Activated CD8-positive, alpha-beta memory T cell treated with anti-CD3 and anti-CD28 coated beads, Interleukin-2, amount 10 ng/mL, durations not matched to agents 7 days and 5 days (primary cell): ENCODE measurements at regions not wholly inside any gene's neighbourhood (a gene's known extent, or its start where the extent isn't known, plus 50 kb on each side); places are given as distances from the start of the nearest gene placed in this dataset.

Experiments used
- ATAC-seq: fragments of 150-1000 bp; cut with Tn5 transposase; one replicate; pipeline ENCODE4 v1.10.0; 2021; ENCODE audit warnings: moderate library complexity
- CTCF ChIA-PET: fragments of 350-600 bp; sonication (Branson Sonifier 250); formaldehyde crosslinking; loops from one replicate; lab custom pipeline; 2021; ENCODE audit warnings: antibody characterized with exemption; lab: Charles Lee
- DNase-seq: peaks from one replicate; pipeline ENCODE4 v3.0.0-alpha.2; 2020
- H3K27ac Mint-ChIP-seq: one replicate; pipeline ENCODE4 v1.8.0; 2021; ENCODE audit warnings: mild to moderate bottlenecking, mixed read lengths
- H3K27me3 Mint-ChIP-seq: one replicate; pipeline ENCODE4 v1.8.0; 2021; ENCODE audit warnings: mixed read lengths
- H3K36me3 Mint-ChIP-seq: one replicate; pipeline ENCODE4 v1.8.0; 2021; ENCODE audit warnings: mild to moderate bottlenecking, mixed read lengths
- H3K4me1 Mint-ChIP-seq: one replicate; pipeline ENCODE4 v1.8.0; 2021; ENCODE audit warnings: mixed read lengths
- H3K4me3 Mint-ChIP-seq: one replicate; pipeline ENCODE4 v1.8.0; 2021; ENCODE audit warnings: mild to moderate bottlenecking, moderate library complexity, mixed read lengths
- H3K9me3 Mint-ChIP-seq: one replicate; pipeline ENCODE4 v1.8.0; 2022; ENCODE audit warnings: low read depth, mixed read lengths

DNA sequence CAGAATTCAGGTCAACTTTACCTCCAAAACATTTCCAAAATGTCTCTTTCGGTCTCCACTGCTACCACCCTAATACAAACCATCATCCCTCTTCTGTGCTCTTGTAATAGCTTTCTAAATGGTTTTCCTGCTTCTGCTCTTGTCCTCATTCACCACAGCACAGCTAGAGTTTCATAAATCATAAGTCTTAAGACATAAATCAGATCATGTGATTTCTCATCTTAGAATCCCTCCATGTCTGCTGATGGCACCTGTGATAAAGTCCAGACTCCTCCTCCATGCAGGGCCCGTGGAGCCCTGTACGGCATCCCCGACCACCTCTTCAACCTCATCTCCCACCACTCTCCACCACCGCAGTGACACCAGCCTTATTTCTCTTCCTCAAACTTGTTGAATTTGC, 212.3 kb upstream of the MKLN1 start:
- Mint-ChIP-seq H3K36me3 (peaks cover 24% of the 10 kb centered on the region), H3K4me1 (peaks cover 23% of the 10 kb centered on the region), H3K27me3 (peaks cover 7% of the 10 kb centered on the region), H3K27ac (no peak overlapping the region), H3K4me3 (no peak overlapping the region), H3K9me3 (peaks cover 11% of the 10 kb centered on the region)
- ATAC-seq, result no peak
- CTCF ChIA-PET, result no interaction called here
- no peak for DNase-seq

DNA sequence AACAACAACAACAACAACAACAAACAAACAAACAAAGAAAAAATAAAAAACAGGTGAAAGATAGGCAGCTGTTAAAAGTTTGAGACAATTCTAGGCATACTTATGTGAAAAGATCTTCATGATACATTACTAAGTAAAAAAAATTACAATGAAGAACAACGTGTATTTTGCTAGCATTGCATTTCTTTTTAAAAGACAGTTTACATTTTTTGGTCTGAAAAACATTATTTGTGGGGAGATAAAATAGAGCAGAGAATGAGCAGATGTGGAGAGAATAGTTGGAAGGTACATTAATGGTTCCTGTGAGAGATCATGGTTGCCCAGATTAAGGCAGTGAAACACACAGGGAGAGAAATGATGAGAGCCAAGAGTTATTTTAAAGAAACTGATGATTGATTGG, 210.2 kb upstream of the MKLN1 start:
- Mint-ChIP-seq H3K4me3 (no peak overlapping the region), H3K4me1 (peaks cover 8% of the 10 kb centered on the region), H3K36me3 (peaks cover 32% of the 10 kb centered on the region), H3K27ac (no peak overlapping the region), H3K27me3 (peaks cover 7% of the 10 kb centered on the region), H3K9me3 (peaks cover 18% of the 10 kb centered on the region)
- ATAC-seq, result no peak
- DNase-seq, result no peak
- CTCF ChIA-PET, result interaction anchor here (1.4 kb wide), 1 partner anchor 8 kb away, joined by 3 read pairs; no protein-coding TSS in a partner anchor

DNA sequence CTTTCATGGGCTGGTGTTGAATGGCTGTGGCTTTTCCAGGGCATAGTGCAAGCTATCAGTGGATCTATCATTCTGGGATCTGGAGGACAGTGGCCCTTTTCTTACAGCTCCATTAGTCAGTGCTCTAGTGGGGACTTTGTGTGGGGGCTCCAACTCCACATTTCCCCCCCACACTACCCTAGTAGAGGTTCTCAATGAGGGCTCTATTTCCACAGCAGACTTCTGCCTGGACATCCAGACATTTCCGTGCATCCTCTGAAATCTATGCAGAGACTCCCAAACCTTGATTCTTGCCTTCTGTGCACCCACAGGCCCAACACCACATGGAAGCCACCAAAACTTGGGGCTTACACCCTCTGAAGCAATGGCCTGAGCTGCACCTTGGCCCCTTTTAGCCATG, 208.3 kb upstream of the MKLN1 start:
- Mint-ChIP-seq H3K9me3 (peaks cover 18% of the 10 kb centered on the region), H3K36me3 (peaks cover 26% of the 10 kb centered on the region), H3K27ac (no peak overlapping the region), H3K27me3 (peaks cover under 1% of the 10 kb centered on the region), H3K4me1 (peaks cover 5% of the 10 kb centered on the region), H3K4me3 (no peak overlapping the region)
- CTCF ChIA-PET, result interaction anchor here (0.7 kb wide), 1 partner anchor 166 kb away, joined by 3 read pairs; no protein-coding TSS in a partner anchor
- DNase-seq (no peak), ATAC-seq (no peak)

DNA sequence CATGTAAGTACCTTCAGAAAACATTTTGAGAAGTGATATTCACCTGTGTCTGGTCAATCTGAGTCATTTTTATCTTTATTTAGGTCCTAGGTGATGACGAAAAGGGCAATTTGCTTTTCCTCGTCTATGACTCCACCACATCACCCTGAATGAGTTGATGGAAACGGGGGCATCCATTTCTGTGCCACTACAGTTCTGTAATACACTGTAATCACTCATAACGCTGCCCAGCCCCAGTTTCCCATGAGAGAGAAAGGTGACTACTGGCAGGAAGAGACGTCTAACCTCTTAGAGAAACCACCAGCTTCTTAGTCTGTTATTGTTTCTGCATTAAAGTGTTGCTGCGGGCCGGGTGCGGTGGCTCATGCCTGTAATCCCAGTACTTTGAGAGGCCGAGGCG, 205.3 kb upstream of the MKLN1 start:
- H3K27ac Mint-ChIP-seq, result no peak overlapping the region
- H3K9me3 Mint-ChIP-seq, result peaks cover 18% of the 10 kb centered on the region
- DNase-seq, result no peak
- CTCF ChIA-PET, result interaction anchor here (1.0 kb wide), 2 partner anchors 9 to 12 kb away, joined by 3 to 4 read pairs; no protein-coding TSS in a partner anchor
- H3K4me3 Mint-ChIP-seq, result no peak overlapping the region
- H3K36me3 Mint-ChIP-seq, result peaks cover 24% of the 10 kb centered on the region
- peaks cover 2% of the 10 kb centered on the region for H3K27me3 Mint-ChIP-seq
- peak; percentile 39 for ATAC-seq
- H3K4me1 Mint-ChIP-seq, result peaks cover 5% of the 10 kb centered on the region

DNA sequence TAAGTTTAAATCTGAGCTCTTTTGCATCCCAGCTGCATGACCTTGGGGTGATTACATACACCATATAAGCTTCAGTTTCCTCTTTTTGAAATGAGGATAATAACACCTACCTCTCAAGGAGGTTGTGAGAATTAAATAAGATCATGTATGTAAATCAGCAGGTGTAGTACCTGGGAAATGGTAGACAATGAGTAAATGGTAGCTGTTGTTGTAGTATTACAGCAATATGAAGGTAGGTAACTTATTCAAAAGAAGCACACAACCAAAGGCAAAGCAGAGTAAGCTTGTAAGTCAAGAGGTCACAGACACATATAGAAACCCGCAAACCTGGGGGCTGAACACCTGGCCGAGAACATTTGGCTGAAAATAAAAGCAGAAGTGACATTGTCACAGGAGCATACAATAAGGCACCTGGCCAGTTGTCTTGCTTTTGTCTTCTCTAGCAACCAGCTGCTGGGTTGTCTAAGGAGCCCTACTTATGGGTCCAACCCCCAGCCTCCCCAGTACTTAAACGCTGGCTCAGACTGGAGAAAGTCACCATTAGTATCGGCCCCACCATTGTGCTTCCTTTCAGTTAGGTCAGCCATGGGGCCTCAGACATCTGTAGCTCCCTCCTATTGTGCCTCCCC, 203.6 kb upstream of the MKLN1 start:
- CTCF ChIA-PET, result interaction anchor here (0.6 to 0.9 kb wide), 2 partner anchors 15 to 36 kb away, joined by 3 read pairs; no protein-coding TSS in a partner anchor
- peaks cover 10% of the 10 kb centered on the region for H3K36me3 Mint-ChIP-seq
- no peak for DNase-seq
- H3K4me3 Mint-ChIP-seq, result no peak overlapping the region
- peaks cover 7% of the 10 kb centered on the region for H3K9me3 Mint-ChIP-seq
- peaks cover 2% of the 10 kb centered on the region for H3K27me3 Mint-ChIP-seq
- no peak for ATAC-seq
- peaks cover 5% of the 10 kb centered on the region for H3K4me1 Mint-ChIP-seq
- H3K27ac Mint-ChIP-seq, result no peak overlapping the region

DNA sequence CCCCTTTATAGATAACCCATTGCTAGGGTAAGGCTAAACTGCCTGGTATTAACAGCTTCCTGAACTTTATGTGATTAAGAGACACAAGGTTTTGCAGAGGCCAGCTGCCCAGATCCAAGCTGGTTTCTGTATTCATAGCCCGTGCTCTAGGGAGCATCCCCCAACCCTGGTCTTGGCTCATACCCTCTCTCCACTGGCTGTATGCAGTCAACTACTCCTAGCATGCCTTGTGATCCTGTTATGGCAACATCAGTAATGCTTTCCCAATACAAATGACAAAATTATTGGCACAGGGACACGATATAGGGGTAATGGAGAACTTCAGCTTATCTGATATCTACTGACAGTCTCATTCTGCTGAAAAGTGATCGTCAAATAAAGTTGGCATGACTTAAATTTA, 202.8 kb upstream of the MKLN1 start:
- CTCF ChIA-PET, result interaction anchor here (1.1 kb wide), 1 partner anchor 55 kb away, joined by 3 read pairs; no protein-coding TSS in a partner anchor
- H3K4me1 Mint-ChIP-seq, result peaks cover 5% of the 10 kb centered on the region
- peaks cover 7% of the 10 kb centered on the region for H3K36me3 Mint-ChIP-seq
- ATAC-seq, result no peak
- H3K4me3 Mint-ChIP-seq, result no peak overlapping the region
- H3K27ac Mint-ChIP-seq, result no peak overlapping the region
- no peak for DNase-seq
- peaks cover 2% of the 10 kb centered on the region for H3K27me3 Mint-ChIP-seq
- peaks cover 7% of the 10 kb centered on the region for H3K9me3 Mint-ChIP-seq

DNA sequence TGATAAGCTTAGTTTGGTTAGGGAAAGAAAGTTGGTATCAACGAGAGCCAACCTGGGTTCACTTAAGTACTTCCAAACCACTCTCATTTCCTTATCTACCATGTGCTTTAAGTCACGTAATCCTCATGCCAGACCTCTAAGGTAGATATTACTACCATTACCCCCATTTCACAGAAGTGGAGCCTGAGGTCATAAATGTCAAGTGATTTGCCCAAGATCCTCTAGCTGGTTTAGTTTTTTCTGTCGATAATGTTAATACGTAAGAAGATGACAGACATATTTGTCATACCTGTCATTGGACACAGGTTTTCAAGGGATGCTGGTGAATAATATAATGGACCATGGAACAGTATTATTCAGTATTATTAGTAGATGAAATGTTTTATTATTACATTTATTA, 197.4 kb upstream of the MKLN1 start:
- H3K27me3 Mint-ChIP-seq, result no peaks in the 10 kb centered on the region
- H3K36me3 Mint-ChIP-seq, result no peaks in the 10 kb centered on the region
- CTCF ChIA-PET, result no interaction called here
- no peaks in the 10 kb centered on the region for H3K9me3 Mint-ChIP-seq
- H3K4me3 Mint-ChIP-seq, result no peak overlapping the region
- ATAC-seq (no peak), DNase-seq (no peak)
- H3K4me1 Mint-ChIP-seq, result no peaks in the 10 kb centered on the region
- H3K27ac Mint-ChIP-seq, result no peak overlapping the region

DNA sequence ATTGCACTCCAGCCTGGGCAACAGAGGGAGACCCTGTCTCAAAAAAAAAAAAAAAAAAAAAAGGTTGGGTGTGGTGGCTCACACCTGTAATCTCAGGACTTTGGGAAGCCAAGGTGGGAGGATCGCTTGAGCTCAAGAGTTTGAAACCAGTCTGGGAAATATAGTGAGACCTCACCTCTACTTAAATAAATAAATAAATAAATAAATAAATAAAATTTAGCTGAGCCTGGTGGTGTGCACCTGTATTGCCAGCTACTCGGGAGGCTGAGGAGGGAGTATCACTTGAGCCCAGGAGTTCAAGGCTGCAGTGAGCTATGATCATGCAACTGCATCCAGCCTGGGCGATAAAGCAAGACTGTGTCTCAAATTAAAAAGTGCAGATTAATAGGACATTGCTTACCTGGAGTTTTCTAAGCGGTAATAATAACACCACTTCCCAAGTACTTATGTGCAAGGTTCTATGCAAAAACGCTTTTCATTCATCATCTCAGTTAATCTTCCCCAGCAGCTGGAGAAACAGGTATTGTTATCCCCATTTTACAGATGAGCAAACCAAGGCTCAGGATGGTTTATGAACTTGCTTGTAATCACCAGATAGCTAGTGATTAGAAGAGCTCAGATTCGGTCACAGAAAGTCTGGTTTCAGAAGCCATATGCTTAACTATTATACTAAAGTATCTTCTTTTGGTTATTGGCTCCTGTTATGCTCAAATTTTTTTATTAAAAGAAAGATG, 196.5 kb upstream of the MKLN1 start:
- H3K9me3 Mint-ChIP-seq, result no peaks in the 10 kb centered on the region
- DNase-seq (no peak), ATAC-seq (no peak)
- H3K27me3 Mint-ChIP-seq, result no peaks in the 10 kb centered on the region
- no peak overlapping the region for H3K4me3 Mint-ChIP-seq
- no peak overlapping the region for H3K27ac Mint-ChIP-seq
- no peaks in the 10 kb centered on the region for H3K36me3 Mint-ChIP-seq
- no peaks in the 10 kb centered on the region for H3K4me1 Mint-ChIP-seq
- CTCF ChIA-PET, result interaction anchor here (0.6 kb wide), 1 partner anchor 79 kb away, joined by 3 read pairs; no protein-coding TSS in a partner anchor

DNA sequence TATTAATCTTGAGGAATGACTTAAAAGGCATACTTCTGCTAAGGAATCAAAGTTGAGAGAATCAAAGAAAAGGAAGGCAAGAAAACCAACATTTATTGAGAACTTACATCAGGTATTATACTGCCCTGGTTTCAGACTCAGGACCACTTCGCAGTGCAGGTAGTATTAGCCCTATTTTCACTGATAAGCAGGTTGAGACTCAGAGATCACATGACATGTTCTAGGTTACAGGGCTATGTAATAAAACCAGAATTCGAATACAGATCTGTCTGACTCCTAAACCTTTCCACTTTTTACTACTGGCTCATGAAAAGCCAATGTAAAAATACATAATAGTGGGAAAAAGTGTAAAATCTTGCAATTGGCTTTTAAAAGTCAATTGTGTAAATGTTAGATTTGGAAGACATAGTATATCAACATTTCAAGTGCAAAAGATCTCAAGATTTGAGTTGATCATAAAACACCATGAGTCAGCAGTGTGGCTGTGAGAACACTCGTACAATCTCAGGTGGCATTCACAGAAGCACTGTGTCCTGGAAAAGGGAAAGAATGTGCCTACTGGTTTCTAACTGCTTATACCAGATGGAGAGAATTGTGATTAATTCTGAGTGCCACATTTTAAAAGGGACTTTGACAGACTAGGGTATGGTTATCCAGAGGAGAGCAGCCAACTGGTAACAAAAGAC, 195.8 kb upstream of the MKLN1 start:
- DNase-seq (no peak), ATAC-seq (no peak)
- Mint-ChIP-seq H3K27me3 (no peaks in the 10 kb centered on the region), H3K4me3 (no peak overlapping the region), H3K4me1 (peaks cover 6% of the 10 kb centered on the region), H3K36me3 (no peaks in the 10 kb centered on the region), H3K27ac (no peak overlapping the region), H3K9me3 (no peaks in the 10 kb centered on the region)
- CTCF ChIA-PET, result no interaction called here

DNA sequence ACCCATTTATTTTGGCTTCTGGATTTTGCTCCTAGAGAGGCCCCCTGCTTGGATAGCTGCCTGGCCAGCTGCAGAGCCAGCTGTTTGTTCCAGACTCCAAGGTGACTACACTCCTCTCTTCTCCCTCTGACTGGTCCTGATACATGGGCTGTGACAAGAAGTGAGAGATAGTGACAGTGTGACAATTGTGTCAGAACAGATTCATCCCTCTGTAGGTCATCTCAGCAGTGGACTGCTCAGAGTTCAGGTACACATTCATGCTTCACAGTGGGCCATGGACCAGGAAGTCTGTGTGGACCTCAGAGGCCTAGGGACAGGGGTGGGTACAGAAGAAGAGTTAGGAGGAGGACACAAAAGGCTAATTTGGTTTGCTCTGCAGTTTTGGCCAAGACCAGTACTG, 188.2 kb upstream of the MKLN1 start:
- Mint-ChIP-seq H3K4me3 (no peak overlapping the region), H3K4me1 (peaks cover 10% of the 10 kb centered on the region), H3K27me3 (no peaks in the 10 kb centered on the region), H3K27ac (no peak overlapping the region), H3K36me3 (peaks cover 6% of the 10 kb centered on the region), H3K9me3 (peaks cover 2% of the 10 kb centered on the region)
- DNase-seq (no peak), ATAC-seq (no peak)
- CTCF ChIA-PET, result no interaction called here

DNA sequence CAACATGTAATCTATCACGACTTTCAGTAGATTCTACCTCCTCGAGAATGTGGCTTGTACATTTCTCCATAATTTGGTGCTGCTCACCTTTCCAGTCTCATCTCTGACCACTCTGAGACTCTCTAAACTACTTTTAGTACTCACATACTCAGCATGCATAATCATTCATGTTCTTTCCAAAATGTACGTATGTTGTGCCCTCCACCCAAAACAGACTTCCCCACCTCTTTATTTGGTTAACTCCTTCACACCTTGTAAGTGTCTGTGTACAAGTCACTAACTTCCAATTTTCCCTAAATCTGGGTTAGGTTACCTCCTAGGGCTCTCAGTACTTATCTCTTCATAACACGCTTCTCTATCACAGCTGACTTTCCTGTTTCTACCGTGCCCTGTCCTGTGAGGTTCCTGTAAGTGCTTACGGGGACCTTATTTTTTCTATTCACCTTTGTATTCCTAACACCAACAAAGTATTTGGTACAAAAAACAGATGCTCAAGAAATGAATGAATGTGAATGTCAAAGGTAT, 186.2 kb upstream of the MKLN1 start:
- ATAC-seq (no peak), DNase-seq (no peak)
- CTCF ChIA-PET, result no interaction called here
- Mint-ChIP-seq H3K27me3 (no peaks in the 10 kb centered on the region), H3K9me3 (peaks cover 2% of the 10 kb centered on the region), H3K36me3 (peaks cover 9% of the 10 kb centered on the region), H3K4me3 (no peak overlapping the region), H3K27ac (no peak overlapping the region), H3K4me1 (peaks cover 8% of the 10 kb centered on the region)

DNA sequence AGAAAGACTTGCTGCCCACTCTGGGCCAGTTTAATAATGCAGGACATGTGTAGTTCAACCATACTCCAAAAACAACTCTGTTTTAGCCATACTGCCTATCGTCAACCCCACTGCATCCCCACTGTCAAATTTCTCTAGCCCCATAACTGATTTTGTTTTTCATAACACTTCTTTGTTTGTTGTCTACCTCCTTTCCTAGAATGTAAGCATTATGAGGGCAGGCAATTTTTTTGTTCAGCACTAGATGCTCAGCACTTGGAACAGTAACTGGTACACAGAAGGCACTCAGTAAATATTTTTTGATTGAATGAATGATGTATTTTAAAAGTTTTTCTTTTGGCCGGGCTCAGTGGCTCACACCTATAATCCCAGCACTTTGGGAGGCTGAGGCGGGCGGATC, 183.8 kb upstream of the MKLN1 start:
- Mint-ChIP-seq H3K27ac (no peak overlapping the region), H3K9me3 (peaks cover 2% of the 10 kb centered on the region), H3K36me3 (peaks cover 9% of the 10 kb centered on the region), H3K4me1 (no peaks in the 10 kb centered on the region), H3K4me3 (no peak overlapping the region), H3K27me3 (no peaks in the 10 kb centered on the region)
- no peak for ATAC-seq
- DNase-seq, result no peak
- CTCF ChIA-PET, result no interaction called here

DNA sequence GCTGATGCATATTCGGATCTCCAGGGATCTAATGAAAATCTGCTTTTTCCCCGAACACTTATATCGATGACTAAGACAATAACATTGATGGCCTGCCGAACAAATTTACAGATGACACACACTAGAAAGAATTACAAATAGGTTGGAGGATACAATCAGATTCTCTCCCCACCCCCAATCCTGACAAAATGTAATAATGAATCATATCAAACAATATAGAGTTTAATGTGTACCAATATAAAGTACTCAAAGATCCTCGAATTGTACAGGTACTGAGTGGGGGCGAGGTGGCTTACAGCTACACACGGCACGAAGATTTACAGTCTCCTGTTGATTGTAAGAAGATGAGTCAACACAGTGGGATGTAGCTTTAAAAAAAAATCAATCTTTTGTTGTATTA, 182.7 kb upstream of the MKLN1 start:
- H3K27me3 Mint-ChIP-seq, result no peaks in the 10 kb centered on the region
- H3K27ac Mint-ChIP-seq, result no peak overlapping the region
- H3K36me3 Mint-ChIP-seq, result peaks cover 8% of the 10 kb centered on the region
- H3K4me3 Mint-ChIP-seq, result no peak overlapping the region
- CTCF ChIA-PET, result no interaction called here
- H3K9me3 Mint-ChIP-seq, result peaks cover 2% of the 10 kb centered on the region
- DNase-seq (no peak), ATAC-seq (no peak)
- no peaks in the 10 kb centered on the region for H3K4me1 Mint-ChIP-seq
